ENCODE measurements at regions not wholly inside any gene's neighbourhood (a gene's known extent, or its start where the extent isn't known, plus 50 kb on each side); places are given as distances from the start of the nearest gene placed in this dataset.

DNA sequence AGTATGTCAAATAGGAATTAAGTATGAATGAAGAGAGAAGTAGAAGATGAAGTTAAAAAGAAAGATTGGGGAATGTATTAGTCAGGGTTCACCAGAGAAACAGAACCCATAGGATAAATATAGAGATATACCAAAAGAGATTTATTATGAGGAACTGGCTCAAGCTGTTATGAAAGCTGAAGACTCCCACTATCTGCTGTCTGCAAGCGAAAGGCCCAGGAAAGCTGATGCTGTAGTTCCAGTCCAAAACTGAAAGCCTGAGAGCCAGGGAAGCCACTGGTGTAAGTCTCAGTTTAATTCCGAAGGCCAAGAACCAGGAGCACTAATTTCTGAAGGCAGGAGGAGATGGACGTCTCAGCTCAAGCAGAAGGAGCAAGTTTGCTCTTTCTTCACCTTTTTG lies 200.9 kb upstream of the FN1 start (continued):
- TF ChIP-seq, protein P1, sequence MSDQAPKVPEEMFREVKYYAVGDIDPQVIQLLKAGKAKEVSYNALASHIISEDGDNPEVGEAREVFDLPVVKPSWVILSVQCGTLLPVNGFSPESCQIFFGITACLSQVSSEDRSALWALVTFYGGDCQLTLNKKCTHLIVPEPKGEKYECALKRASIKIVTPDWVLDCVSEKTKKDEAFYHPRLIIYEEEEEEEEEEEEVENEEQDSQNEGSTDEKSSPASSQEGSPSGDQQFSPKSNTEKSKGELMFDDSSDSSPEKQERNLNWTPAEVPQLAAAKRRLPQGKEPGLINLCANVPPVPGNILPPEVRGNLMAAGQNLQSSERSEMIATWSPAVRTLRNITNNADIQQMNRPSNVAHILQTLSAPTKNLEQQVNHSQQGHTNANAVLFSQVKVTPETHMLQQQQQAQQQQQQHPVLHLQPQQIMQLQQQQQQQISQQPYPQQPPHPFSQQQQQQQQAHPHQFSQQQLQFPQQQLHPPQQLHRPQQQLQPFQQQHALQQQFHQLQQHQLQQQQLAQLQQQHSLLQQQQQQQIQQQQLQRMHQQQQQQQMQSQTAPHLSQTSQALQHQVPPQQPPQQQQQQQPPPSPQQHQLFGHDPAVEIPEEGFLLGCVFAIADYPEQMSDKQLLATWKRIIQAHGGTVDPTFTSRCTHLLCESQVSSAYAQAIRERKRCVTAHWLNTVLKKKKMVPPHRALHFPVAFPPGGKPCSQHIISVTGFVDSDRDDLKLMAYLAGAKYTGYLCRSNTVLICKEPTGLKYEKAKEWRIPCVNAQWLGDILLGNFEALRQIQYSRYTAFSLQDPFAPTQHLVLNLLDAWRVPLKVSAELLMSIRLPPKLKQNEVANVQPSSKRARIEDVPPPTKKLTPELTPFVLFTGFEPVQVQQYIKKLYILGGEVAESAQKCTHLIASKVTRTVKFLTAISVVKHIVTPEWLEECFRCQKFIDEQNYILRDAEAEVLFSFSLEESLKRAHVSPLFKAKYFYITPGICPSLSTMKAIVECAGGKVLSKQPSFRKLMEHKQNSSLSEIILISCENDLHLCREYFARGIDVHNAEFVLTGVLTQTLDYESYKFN (CRISPR knock-in tag; conservative IDR thresholded peaks at IDR 0.05), result no peak
- no peak for TF ChIP-seq CEBPG (CRISPR knock-in tag; IDR thresholded peaks at IDR 0.05)
- TF ChIP-seq KMT2B (CRISPR knock-in tag; IDR thresholded peaks at IDR 0.05), result no peak
- TF ChIP-seq ETV6 (CRISPR knock-in tag; conservative IDR thresholded peaks at IDR 0.05), result no peak
- no peak for TF ChIP-seq YEATS4 (CRISPR knock-in tag; IDR thresholded peaks at IDR 0.05; ENCODE audit: borderline replicate concordance)

DNA sequence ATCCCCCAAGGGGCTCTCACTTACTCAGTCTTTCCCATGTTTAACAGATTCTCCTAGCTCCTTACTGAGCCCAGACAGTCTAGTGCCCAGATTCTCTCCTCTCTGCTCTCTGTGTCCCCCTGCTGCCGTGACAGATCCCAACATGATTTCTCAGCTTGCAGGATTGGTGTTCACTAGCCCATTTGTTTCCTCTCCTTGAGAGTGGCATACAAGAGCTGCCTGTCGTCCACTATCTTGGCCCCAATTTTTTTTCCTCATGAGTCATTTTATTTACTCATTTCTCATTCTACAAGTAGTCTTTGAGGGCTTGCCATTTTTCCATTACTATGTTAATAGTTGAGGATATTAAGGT lies 199.9 kb upstream of the FN1 start:
- no peaks in the 10 kb centered on the region for H4K20me1 ChIP-seq (ENCODE audit: insufficient read depth, low read length)
- H3K4me2 ChIP-seq (ENCODE audit: low read depth, low read length), result no peak overlapping the region
- H3K27ac ChIP-seq (ENCODE audit: extremely low read length, insufficient read depth, low read length), result no peak overlapping the region
- no peak for FAIRE-seq
- H3K4me3 ChIP-seq (replicated peaks in 1 of 3; ENCODE audit: insufficient read depth in 1 of 3, low read depth in 2 of 3, low read length in 3 of 3), result no peak overlapping the region
- no TSS peak for BruUV-seq (replicated peaks)
- WGBS (ENCODE audit: low lambda C conversion rate), result 61% methylated on average over 2 of the region's 2 CpGs
- in situ Hi-C loops (cut with HindIII; ENCODE audit: extremely low pct_ligation_motif_present, low pct_unique_long_range_greater_than_20kb), result no loop called here
- intact Hi-C loops (cut with micrococcal nuclease; ENCODE audit: unreplicated experiment), result no loop called here
- no peaks in the 10 kb centered on the region for H3K27me3 ChIP-seq (ENCODE audit: control insufficient read depth in 1 of 2, insufficient read depth in 2 of 2, low read length in 2 of 2)
- no peak overlapping the region for H2AFZ ChIP-seq (ENCODE audit: low read length)
- POLR2A ChIA-PET, result interaction anchor here (0.7 to 2.1 kb wide), 5 partner anchors 11 to 205 kb away, joined by 3 to 7 read pairs (median 4); no protein-coding TSS in a partner anchor
- peak; percentile 97 for ATAC-seq
- peak; percentile 55 for DNase-seq (ENCODE audit: low spot score)
- peaks cover 57% of the 10 kb centered on the region for H3K9me3 ChIP-seq (ENCODE audit: low read length)
- H3K4me1 ChIP-seq (ENCODE audit: insufficient read depth, low read length), result peaks cover 16% of the 10 kb centered on the region
- CTCF ChIA-PET (ENCODE audit: low intra/inter-chr PET ratio, low total read pairs), result interaction anchor here (1.2 kb wide), 1 partner anchor 182 kb away, joined by 4 read pairs; no protein-coding TSS in a partner anchor
- H3K79me2 ChIP-seq (ENCODE audit: insufficient read depth, low read length), result no peaks in the 10 kb centered on the region
- H3K36me3 ChIP-seq (replicated peaks in 1 of 2; ENCODE audit: control insufficient read depth in 1 of 2, insufficient read depth in 2 of 2, low read length in 2 of 2), result no peaks in the 10 kb centered on the region
- no peak overlapping the region for H3K9ac ChIP-seq (ENCODE audit: insufficient read depth, low read depth, low read length)
- TF ChIP-seq ZNF547 (CRISPR knock-in tag; IDR thresholded peaks at IDR 0.05), result no peak
- no peak for TF ChIP-seq ZFAT (CRISPR knock-in tag; conservative IDR thresholded peaks at IDR 0.05)
- TF ChIP-seq, protein P2, sequence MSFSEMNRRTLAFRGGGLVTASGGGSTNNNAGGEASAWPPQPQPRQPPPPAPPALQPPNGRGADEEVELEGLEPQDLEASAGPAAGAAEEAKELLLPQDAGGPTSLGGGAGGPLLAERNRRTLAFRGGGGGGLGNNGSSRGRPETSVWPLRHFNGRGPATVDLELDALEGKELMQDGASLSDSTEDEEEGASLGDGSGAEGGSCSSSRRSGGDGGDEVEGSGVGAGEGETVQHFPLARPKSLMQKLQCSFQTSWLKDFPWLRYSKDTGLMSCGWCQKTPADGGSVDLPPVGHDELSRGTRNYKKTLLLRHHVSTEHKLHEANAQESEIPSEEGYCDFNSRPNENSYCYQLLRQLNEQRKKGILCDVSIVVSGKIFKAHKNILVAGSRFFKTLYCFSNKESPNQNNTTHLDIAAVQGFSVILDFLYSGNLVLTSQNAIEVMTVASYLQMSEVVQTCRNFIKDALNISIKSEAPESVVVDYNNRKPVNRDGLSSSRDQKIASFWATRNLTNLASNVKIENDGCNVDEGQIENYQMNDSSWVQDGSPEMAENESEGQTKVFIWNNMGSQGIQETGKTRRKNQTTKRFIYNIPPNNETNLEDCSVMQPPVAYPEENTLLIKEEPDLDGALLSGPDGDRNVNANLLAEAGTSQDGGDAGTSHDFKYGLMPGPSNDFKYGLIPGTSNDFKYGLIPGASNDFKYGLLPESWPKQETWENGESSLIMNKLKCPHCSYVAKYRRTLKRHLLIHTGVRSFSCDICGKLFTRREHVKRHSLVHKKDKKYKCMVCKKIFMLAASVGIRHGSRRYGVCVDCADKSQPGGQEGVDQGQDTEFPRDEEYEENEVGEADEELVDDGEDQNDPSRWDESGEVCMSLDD (CRISPR knock-in tag; IDR thresholded peaks at IDR 0.05; ENCODE audit: borderline replicate concordance), result no peak
- TF ChIP-seq MEIS1 (CRISPR knock-in tag; IDR thresholded peaks at IDR 0.05; ENCODE audit: borderline replicate concordance), result no peak
- no peak for TF ChIP-seq SNAI1 (CRISPR knock-in tag; IDR thresholded peaks at IDR 0.05; ENCODE audit: borderline replicate concordance)
- no peak for TF ChIP-seq ZNF737 (CRISPR knock-in tag; IDR thresholded peaks at IDR 0.05; ENCODE audit: borderline replicate concordance)
- TF ChIP-seq PHF21A (CRISPR knock-in tag; IDR thresholded peaks at IDR 0.05), result no peak
- no peak for TF ChIP-seq YEATS4 (CRISPR knock-in tag; IDR thresholded peaks at IDR 0.05; ENCODE audit: borderline replicate concordance)
- no peak for TF ChIP-seq RAD51 (IDR thresholded peaks at IDR 0.05; ENCODE audit: borderline replicate concordance)
- TF ChIP-seq ZNF30 (CRISPR knock-in tag; IDR thresholded peaks at IDR 0.05), result no peak
- TF ChIP-seq ZNF639 (CRISPR knock-in tag; conservative IDR thresholded peaks at IDR 0.05), result no peak
- TF ChIP-seq ZBTB7A (CRISPR knock-in tag; IDR thresholded peaks at IDR 0.05), result no peak
- no peak for TF ChIP-seq YY1 (IDR thresholded peaks at IDR 0.05; ENCODE audit: insufficient read depth, insufficient replicate concordance, low read depth, low read length)
- peak; percentile 46; the same call in 1 of the 2 replicates for TF ChIP-seq KAT8 (CRISPR knock-in tag; IDR thresholded peaks at IDR 0.05)

Measured in HepG2 (cell line).